Uterus (tissue), 2 donors: ENCODE measurements at regions not wholly inside any gene's neighbourhood (a gene's known extent, or its start where the extent isn't known, plus 50 kb on each side); places are given as distances from the start of the nearest gene placed in this dataset.

ENCODE experiments used
- POLR2A ChIP-seq, 2 donors: fragments of 450-650 bp; IDR thresholded peaks; one replicate each; pipeline ENCODE4 v1.6.1; 2016; ENCODE audit warnings: antibody characterized with exemption in 2 of 2, mild to moderate bottlenecking in 1 of 2, moderate library complexity in 1 of 2
- TF ChIP-seq, protein P1 (sequence below), 4 experiments: fragments of 200-600 bp in 2 of 4; fragments of 450-650 bp in 2 of 4; sonication (generic) in 2 of 4; IDR thresholded peaks; one replicate each; pipeline ENCODE4 v1.5.1; 2016 to 2019; ENCODE audit warnings: antibody characterized with exemption in 4 of 4, mild to moderate bottlenecking in 2 of 4, moderate library complexity in 1 of 4

- TF ChIP-seq, protein P1, sequence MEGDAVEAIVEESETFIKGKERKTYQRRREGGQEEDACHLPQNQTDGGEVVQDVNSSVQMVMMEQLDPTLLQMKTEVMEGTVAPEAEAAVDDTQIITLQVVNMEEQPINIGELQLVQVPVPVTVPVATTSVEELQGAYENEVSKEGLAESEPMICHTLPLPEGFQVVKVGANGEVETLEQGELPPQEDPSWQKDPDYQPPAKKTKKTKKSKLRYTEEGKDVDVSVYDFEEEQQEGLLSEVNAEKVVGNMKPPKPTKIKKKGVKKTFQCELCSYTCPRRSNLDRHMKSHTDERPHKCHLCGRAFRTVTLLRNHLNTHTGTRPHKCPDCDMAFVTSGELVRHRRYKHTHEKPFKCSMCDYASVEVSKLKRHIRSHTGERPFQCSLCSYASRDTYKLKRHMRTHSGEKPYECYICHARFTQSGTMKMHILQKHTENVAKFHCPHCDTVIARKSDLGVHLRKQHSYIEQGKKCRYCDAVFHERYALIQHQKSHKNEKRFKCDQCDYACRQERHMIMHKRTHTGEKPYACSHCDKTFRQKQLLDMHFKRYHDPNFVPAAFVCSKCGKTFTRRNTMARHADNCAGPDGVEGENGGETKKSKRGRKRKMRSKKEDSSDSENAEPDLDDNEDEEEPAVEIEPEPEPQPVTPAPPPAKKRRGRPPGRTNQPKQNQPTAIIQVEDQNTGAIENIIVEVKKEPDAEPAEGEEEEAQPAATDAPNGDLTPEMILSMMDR (IDR thresholded peaks at IDR 0.05) = no peak
- no peak for TF ChIP-seq POLR2A (IDR thresholded peaks at IDR 0.05)
These were observed 445.6 kb upstream of the MIS18BP1 start for GRCh38 chr14:45698462-45699134.
